Activated CD8-positive, alpha-beta T cell treated with anti-CD3 and anti-CD28 coated beads for 36 hours (primary cell): ENCODE measurements at regions not wholly inside any gene's neighbourhood (a gene's known extent, or its start where the extent isn't known, plus 50 kb on each side); places are given as distances from the start of the nearest gene placed in this dataset.

Experiments used
- ATAC-seq: fragments of 200-7000 bp; cut with Tn5 transposase; one replicate; pipeline ENCODE4 v1.10.0; 2021; ENCODE audit warnings: mild to moderate bottlenecking, moderate library complexity
- CTCF ChIA-PET: fragments of 350-600 bp; sonication (Branson Sonifier 250); formaldehyde crosslinking; loops from one replicate; lab custom pipeline; 2021; ENCODE audit warnings: antibody characterized with exemption; lab: Charles Lee
- POLR2A ChIA-PET: fragments of 350-600 bp; sonication (Branson Sonifier 250); formaldehyde crosslinking; loops from one replicate; lab custom pipeline; 2021; ENCODE audit warnings: antibody characterized with exemption; lab: Charles Lee
- DNase-seq: peaks from one replicate; pipeline ENCODE4 v3.0.0-alpha.2; 2020
- H3K27ac Mint-ChIP-seq: one replicate; pipeline ENCODE4 v1.8.0; 2021; ENCODE audit warnings: mild to moderate bottlenecking, mixed read lengths
- H3K27me3 Mint-ChIP-seq: one replicate; pipeline ENCODE4 v1.8.0; 2021; ENCODE audit warnings: mixed read lengths
- H3K36me3 Mint-ChIP-seq: one replicate; pipeline ENCODE4 v1.8.0; 2021; ENCODE audit warnings: low read depth, mixed read lengths
- H3K4me1 Mint-ChIP-seq: one replicate; pipeline ENCODE4 v1.8.0; 2021; ENCODE audit warnings: low read depth, mixed read lengths
- H3K4me3 Mint-ChIP-seq: one replicate; pipeline ENCODE4 v1.8.0; 2021; ENCODE audit warnings: mild to moderate bottlenecking, moderate library complexity, mixed read lengths
- H3K9me3 Mint-ChIP-seq: one replicate; pipeline ENCODE4 v1.8.0; 2021; ENCODE audit warnings: mixed read lengths
- CTCF ChIP-seq: fragments of 200-600 bp; IDR thresholded peaks from one replicate; pipeline ENCODE4 v1.8.0; 2022; ENCODE audit warnings: antibody characterized with exemption, mild to moderate bottlenecking
- intact Hi-C: fragments of 100-400 bp; cut with micrococcal nuclease; formaldehyde crosslinking; loops from one replicate; pipeline ENCODE4 v1.10.0; 2022

- Mint-ChIP-seq H3K9me3 (peaks cover 13% of the 10 kb centered on the region), H3K4me3 (no peak overlapping the region), H3K27ac (no peak overlapping the region), H3K4me1 (peaks cover 3% of the 10 kb centered on the region), H3K27me3 (peaks cover 7% of the 10 kb centered on the region), H3K36me3 (peaks cover 6% of the 10 kb centered on the region)
- intact Hi-C loops = no loop called here
- no peak for TF ChIP-seq CTCF
- ATAC-seq (no peak), DNase-seq (no peak)
- ChIA-PET CTCF (interaction anchor here (1.0 to 1.4 kb wide), 3 partner anchors 10 to 104 kb away, joined by 3 to 8 read pairs (median 3); no protein-coding TSS in a partner anchor), POLR2A (interaction anchor here (0.6 to 0.7 kb wide), 2 partner anchors 29 to 630 kb away, joined by 3 read pairs; no protein-coding TSS in a partner anchor)
Observed at GRCh38 chr6:110548110-110548847, 71.9 kb upstream of the SLC22A16 start.

DNA sequence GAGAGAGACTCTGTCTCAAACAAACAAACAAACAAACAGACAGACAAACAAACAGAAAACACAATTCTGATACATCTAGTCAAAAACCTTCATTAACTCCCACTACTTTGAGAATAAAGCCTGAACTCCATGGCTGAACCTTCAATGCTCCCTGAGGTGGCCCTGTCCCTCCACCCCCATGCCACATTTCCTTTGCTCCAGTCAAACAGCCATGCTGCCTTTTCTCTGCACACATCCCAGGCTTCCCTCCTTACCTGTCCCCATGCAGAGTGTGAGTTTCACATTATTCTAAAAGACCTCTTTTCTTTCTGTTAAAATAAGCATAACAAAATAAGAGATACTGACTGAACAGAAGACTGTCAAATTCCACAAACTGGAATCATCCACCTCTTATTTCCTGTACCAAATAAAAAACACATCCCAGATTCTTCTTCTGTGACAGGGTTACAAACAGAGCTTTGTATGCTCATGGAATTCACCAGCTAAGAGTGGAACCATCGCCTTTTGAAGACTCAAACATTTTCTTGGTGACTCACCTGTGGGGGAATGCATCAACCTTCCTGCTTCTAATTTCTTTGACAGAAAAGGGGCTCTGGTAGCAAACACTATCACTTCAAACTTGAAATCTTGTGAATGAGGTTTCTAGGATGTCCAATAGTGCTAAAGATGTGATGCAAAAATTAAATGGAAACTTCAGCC, 71.0 kb upstream of the SLC22A16 start:
- TF ChIP-seq CTCF = no peak
- H3K4me3 Mint-ChIP-seq = no peak overlapping the region
- ATAC-seq = no peak
- H3K27me3 Mint-ChIP-seq = peaks cover 7% of the 10 kb centered on the region
- H3K4me1 Mint-ChIP-seq = peaks cover 3% of the 10 kb centered on the region
- intact Hi-C loops = no loop called here
- peaks cover 5% of the 10 kb centered on the region for H3K36me3 Mint-ChIP-seq
- no peak overlapping the region for H3K27ac Mint-ChIP-seq
- ChIA-PET POLR2A (no interaction called here), CTCF (interaction anchor here (1.0 to 1.4 kb wide), 3 partner anchors 9 to 105 kb away, joined by 3 to 8 read pairs (median 3); no protein-coding TSS in a partner anchor)
- peaks cover 10% of the 10 kb centered on the region for H3K9me3 Mint-ChIP-seq
- DNase-seq = no peak

DNA sequence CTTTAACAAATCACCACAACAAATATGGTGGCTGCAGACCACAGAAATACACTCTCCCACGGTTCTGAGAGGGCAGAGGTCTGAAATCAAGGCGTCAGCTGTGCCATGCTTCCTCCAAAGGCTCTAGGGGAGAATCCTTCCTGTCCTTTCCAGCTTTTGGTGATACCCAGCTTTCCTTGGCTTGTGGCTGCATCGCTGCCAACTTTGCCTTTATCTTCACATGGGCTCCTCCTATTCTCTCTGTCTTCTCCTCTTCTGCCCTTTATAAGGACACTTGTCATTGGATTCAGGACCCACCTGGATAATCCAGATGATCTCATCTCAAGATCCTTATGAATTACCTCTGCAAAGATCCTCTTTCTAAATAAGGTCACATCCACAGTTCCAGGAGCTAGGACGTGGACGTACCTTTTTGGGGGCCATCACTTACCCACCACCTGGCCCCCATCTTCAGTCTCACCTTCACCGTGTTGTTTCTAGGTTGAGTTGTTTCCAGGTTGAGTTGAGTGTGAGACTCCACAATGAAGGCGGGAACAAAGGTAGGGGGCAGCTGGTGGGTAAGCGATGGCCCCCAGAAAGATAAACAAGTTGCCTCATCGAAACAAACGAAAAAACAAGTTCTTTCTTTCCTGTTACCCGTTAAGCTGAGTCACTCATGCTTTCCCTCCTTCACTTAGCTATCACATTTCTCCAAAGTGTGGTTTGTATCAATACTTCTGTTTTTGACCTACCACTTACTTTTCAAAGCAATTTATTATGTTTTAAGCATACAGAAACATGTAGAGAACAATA, 68.9 kb upstream of the SLC22A16 start:
- DNase-seq (no peak), ATAC-seq (no peak)
- Mint-ChIP-seq H3K27me3 (peaks cover 7% of the 10 kb centered on the region), H3K4me1 (peaks cover 3% of the 10 kb centered on the region), H3K27ac (no peak overlapping the region), H3K36me3 (no peaks in the 10 kb centered on the region), H3K9me3 (peaks cover 5% of the 10 kb centered on the region), H3K4me3 (no peak overlapping the region)
- ChIA-PET POLR2A (no interaction called here), CTCF (interaction anchor here (2.2 kb wide), 1 partner anchor 16 kb away, joined by 10 read pairs; no protein-coding TSS in a partner anchor)
- TF ChIP-seq CTCF = no peak
- intact Hi-C loops = no loop called here

GRCh38 chr6:110544472-110544871, 68.1 kb upstream of the SLC22A16 start:
- intact Hi-C loops = no loop called here
- POLR2A ChIA-PET = no interaction called here
- ATAC-seq = no peak

More at GRCh38 chr6:110544472-110544871, 68.1 kb upstream of the SLC22A16 start:
- Mint-ChIP-seq H3K4me3 (no peak overlapping the region), H3K36me3 (no peaks in the 10 kb centered on the region), H3K27ac (no peak overlapping the region), H3K4me1 (peaks cover 6% of the 10 kb centered on the region), H3K27me3 (peaks cover 7% of the 10 kb centered on the region), H3K9me3 (peaks cover 6% of the 10 kb centered on the region)
- no peak for TF ChIP-seq CTCF
- CTCF ChIA-PET = interaction anchor here (2.2 kb wide), 1 partner anchor 15 kb away, joined by 10 read pairs; no protein-coding TSS in a partner anchor
- no peak for DNase-seq
